Trophoblast cell (in vitro differentiated cells and primary cell): ENCODE measurements at regions not wholly inside any gene's neighbourhood (a gene's known extent, or its start where the extent isn't known, plus 50 kb on each side); places are given as distances from the start of the nearest gene placed in this dataset.

Experiments used
- DNase-seq, 2 donors: peaks; one replicate each; pipeline ENCODE4 v3.0.0-alpha.2; 2016
- H2AFZ ChIP-seq: 2 replicates; pipeline ENCODE4 v1.6.1; 2013; ENCODE audit warnings: low read length, moderate library complexity, mild to moderate bottlenecking; ENCODE audit not compliant: insufficient read depth, poor library complexity
- H2AK5ac ChIP-seq: 2 replicates; pipeline ENCODE4 v1.6.1; 2013; ENCODE audit warnings: mild to moderate bottlenecking, low read length
- H2BK120ac ChIP-seq: 2 replicates; pipeline ENCODE4 v1.6.1; 2013; ENCODE audit warnings: low read length, mild to moderate bottlenecking, moderate library complexity; ENCODE audit not compliant: insufficient read depth, poor library complexity
- H2BK12ac ChIP-seq: 2 replicates; pipeline ENCODE4 v1.6.1; 2013; ENCODE audit warnings: mild to moderate bottlenecking, low read length, moderate library complexity
- H2BK5ac ChIP-seq: 2 replicates; pipeline ENCODE4 v1.6.1; 2013; ENCODE audit warnings: low read length, low read depth, moderate library complexity, mild to moderate bottlenecking; ENCODE audit not compliant: poor library complexity
- H3K14ac ChIP-seq: 2 replicates; pipeline ENCODE4 v1.6.1; 2013; ENCODE audit warnings: mild to moderate bottlenecking, low read length
- H3K18ac ChIP-seq: 2 replicates; pipeline ENCODE4 v1.6.1; 2013; ENCODE audit warnings: mild to moderate bottlenecking, low read length
- H3K23ac ChIP-seq: 2 replicates; pipeline ENCODE4 v1.6.1; 2013; ENCODE audit warnings: low read length
- H3K27ac ChIP-seq: 2 replicates; pipeline ENCODE4 v1.5.1; 2013; ENCODE audit warnings: low read depth, mild to moderate bottlenecking, inconsistent platforms, low read length, moderate library complexity
- H3K27me3 ChIP-seq: 2 replicates; pipeline ENCODE4 v1.6.1; 2013; ENCODE audit warnings: inconsistent platforms, mild to moderate bottlenecking, low read length, moderate library complexity; ENCODE audit not compliant: insufficient read depth
- H3K36me3 ChIP-seq, 2 experiments: 1 replicate in 1 of 2; 2 replicates in 1 of 2; pipeline ENCODE4 v1.6.1; 2013; ENCODE audit warnings: low read length in 2 of 2, mild to moderate bottlenecking in 2 of 2, moderate library complexity in 1 of 2; ENCODE audit not compliant: insufficient read depth in 2 of 2, control insufficient read depth in 1 of 2
- H3K4ac ChIP-seq: 2 replicates; pipeline ENCODE4 v1.6.1; 2013; ENCODE audit warnings: low read depth, mild to moderate bottlenecking, low read length, moderate library complexity
- H3K4me1 ChIP-seq, 2 experiments: 1 replicate in 1 of 2; 2 replicates in 1 of 2; pipeline ENCODE4 v1.6.1; 2013; ENCODE audit warnings: low read length in 2 of 2, mild to moderate bottlenecking in 2 of 2, moderate library complexity in 1 of 2; ENCODE audit not compliant: insufficient read depth in 2 of 2, control insufficient read depth in 1 of 2
- H3K4me2 ChIP-seq: 2 replicates; pipeline ENCODE4 v1.6.1; 2013; ENCODE audit warnings: inconsistent platforms, mild to moderate bottlenecking, low read length, moderate library complexity
- H3K4me3 ChIP-seq: 2 replicates; pipeline ENCODE4 v1.5.1; 2013; ENCODE audit warnings: mild to moderate bottlenecking, low read depth, low read length, inconsistent platforms
- H3K79me1 ChIP-seq: one replicate; pipeline ENCODE4 v1.6.1; 2013; ENCODE audit warnings: low read length
- H3K79me2 ChIP-seq: 2 replicates; pipeline ENCODE4 v1.6.1; 2013; ENCODE audit warnings: low read length, mild to moderate bottlenecking; ENCODE audit not compliant: control insufficient read depth, insufficient read depth, poor library complexity
- H3K9ac ChIP-seq: 2 replicates; pipeline ENCODE4 v1.6.1; 2013; ENCODE audit warnings: mild to moderate bottlenecking, low read length
- H3K9me3 ChIP-seq: 2 replicates; pipeline ENCODE4 v1.6.1; 2013; ENCODE audit warnings: low read depth, mild to moderate bottlenecking, control low read depth, inconsistent platforms, low read length; ENCODE audit not compliant: insufficient read depth
- H4K12ac ChIP-seq: 2 replicates; pipeline ENCODE4 v1.6.1; 2013; ENCODE audit warnings: low read depth, mild to moderate bottlenecking, low read length, moderate library complexity
- H4K8ac ChIP-seq: 2 replicates; pipeline ENCODE4 v1.6.1; 2013; ENCODE audit warnings: low read depth, mild to moderate bottlenecking, low read length, moderate library complexity
- H4K91ac ChIP-seq: one replicate; pipeline ENCODE4 v1.6.1; 2013; ENCODE audit warnings: low read depth, mild to moderate bottlenecking, low read length, moderate library complexity
- WGBS: extraction: QIAGEN DNeasy Blood & Tissue Kit; methylation state at CpG from one replicate; pipeline ENCODE4 v1.1.7; 2013; ENCODE audit warnings: missing lambda C conversion rate; ENCODE audit not compliant: insufficient read length, insufficient coverage; ENCODE audit errors: extremely low coverage; 5-methylcytosine and 5-hydroxymethylcytosine counted together

DNA sequence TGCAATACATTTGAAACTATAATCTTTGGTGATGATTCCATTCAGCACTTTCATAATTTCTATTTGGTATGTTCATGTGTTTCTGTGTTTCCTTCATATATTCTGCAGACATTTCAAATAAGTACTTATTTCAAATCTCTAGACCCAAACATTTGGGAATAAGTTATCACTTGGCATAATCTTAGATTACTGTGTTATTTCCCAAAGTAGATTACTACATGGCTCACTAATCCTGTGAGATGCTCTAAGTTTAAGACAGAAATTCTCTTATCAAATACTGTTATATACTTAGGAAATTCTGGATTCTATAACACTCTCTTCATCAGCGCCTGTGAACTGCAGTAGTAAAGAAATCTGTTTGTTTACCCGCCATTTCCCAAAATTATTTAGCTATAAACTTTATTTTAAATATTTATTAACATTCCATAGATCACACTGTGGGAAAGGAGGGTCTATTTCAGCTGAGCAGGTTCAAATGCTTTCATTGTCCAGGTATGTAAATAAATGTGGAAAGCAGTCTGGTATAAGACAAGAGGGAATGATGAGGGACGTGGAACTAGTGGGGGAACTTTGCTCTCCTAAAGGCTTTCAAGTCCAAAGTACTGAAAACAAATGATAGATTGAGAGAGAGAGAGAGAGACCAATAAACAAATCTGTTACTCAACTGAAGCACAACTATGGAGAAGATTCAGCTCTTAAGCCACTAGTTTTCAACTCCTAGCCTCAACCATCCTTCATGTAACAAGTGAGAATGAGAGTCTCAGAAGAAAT lies 61.8 kb upstream of the TOM1L1 start:
- Histone ChIP-seq H3K4me1 (no peaks in the 10 kb centered on the region), H3K36me3 (no peaks in the 10 kb centered on the region), H2BK120ac (no peak overlapping the region), H3K79me2 (no peaks in the 10 kb centered on the region), H4K91ac (no peak overlapping the region), H3K9me3 (peaks cover 10% of the 10 kb centered on the region), H3K14ac (no peak overlapping the region), H2BK5ac (no peak overlapping the region), H2BK12ac (no peak overlapping the region), H3K4ac (no peak overlapping the region), H3K4me2 (no peak overlapping the region), H3K23ac (no peak overlapping the region), H3K9ac (no peak overlapping the region), H4K8ac (no peak overlapping the region), H2AK5ac (no peak overlapping the region), H4K12ac (no peak overlapping the region), H3K4me3 (no peak overlapping the region), H3K27me3 (no peaks in the 10 kb centered on the region), H3K27ac (no peak overlapping the region), H3K79me1 (no peaks in the 10 kb centered on the region), H2AFZ (no peak overlapping the region), H3K18ac (no peak overlapping the region)
- no CpG with 5 or more reads among the region's 3 CpGs for WGBS
- no peak for DNase-seq

DNA sequence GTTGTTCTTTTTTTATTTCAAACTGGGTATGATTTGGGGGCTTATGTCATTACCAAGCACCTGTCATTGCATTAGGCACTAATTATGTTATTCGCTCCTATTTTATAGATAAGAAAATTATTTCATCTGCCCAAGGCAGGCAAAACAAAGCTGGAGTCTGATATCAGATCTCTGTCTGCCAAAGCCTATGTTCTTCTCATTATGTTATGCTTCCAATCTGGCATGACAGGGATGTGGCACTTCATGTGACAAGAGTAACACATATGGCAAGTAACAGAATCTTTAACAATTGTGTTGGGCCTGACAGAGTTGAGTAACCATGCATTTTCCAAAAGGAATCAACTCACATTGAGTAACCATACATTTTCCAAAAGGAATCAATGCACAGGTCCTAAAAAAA lies 61.2 kb upstream of the TOM1L1 start:
- no peaks in the 10 kb centered on the region for H3K4me1 ChIP-seq
- H2BK5ac ChIP-seq: no peak overlapping the region
- H4K91ac ChIP-seq: no peak overlapping the region
- no peaks in the 10 kb centered on the region for H3K79me1 ChIP-seq
- H2AFZ ChIP-seq: no peak overlapping the region
- H2BK12ac ChIP-seq: no peak overlapping the region
- no peaks in the 10 kb centered on the region for H3K36me3 ChIP-seq
- no peak overlapping the region for H2AK5ac ChIP-seq
- no peak overlapping the region for H3K4ac ChIP-seq
- no peak overlapping the region for H3K23ac ChIP-seq
- WGBS: no CpG with 5 or more reads among the region's 1 CpG
- DNase-seq: no peak
- no peak overlapping the region for H3K4me2 ChIP-seq
- H3K27ac ChIP-seq: no peak overlapping the region
- no peak overlapping the region for H3K14ac ChIP-seq
- H3K79me2 ChIP-seq: no peaks in the 10 kb centered on the region
- H3K9ac ChIP-seq: no peak overlapping the region
- no peak overlapping the region for H3K4me3 ChIP-seq
- no peak overlapping the region for H4K8ac ChIP-seq
- no peak overlapping the region for H4K12ac ChIP-seq
- H3K9me3 ChIP-seq: peaks cover 10% of the 10 kb centered on the region
- H2BK120ac ChIP-seq: no peak overlapping the region
- no peak overlapping the region for H3K18ac ChIP-seq
- no peaks in the 10 kb centered on the region for H3K27me3 ChIP-seq

DNA sequence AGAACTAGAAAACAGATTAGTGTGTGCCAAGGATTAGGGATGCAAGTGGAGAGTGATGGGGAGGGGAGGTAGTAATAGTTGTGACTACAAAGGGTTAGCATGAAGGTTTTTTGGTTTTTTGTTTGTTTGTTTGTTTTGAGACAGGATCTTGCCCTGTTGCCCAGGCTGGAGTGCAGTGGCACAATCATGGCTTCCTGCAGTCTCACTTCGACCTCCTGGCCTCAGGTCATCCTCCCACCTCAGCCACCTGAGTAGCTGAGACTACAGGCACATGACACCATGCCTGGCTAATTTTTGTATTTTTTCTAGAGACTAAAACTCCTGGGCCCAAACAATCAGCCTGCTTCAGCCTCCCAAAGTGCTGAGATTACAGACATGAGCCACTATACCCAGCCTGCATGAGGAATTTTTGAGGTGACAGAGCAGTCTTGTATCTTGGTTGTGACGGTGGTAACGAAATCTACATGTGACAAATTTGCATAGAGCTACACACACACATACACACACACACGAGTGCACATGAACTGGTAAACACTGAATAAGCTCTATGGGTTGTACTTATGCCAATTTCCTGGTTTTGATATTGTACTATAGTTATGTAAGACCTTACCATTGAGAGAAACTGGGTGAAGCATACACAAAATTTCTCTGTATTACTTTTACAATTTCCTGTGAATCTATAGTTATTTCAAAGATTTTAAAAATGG lies 59.6 kb upstream of the TOM1L1 start:
- no peaks in the 10 kb centered on the region for H3K36me3 ChIP-seq

DNA sequence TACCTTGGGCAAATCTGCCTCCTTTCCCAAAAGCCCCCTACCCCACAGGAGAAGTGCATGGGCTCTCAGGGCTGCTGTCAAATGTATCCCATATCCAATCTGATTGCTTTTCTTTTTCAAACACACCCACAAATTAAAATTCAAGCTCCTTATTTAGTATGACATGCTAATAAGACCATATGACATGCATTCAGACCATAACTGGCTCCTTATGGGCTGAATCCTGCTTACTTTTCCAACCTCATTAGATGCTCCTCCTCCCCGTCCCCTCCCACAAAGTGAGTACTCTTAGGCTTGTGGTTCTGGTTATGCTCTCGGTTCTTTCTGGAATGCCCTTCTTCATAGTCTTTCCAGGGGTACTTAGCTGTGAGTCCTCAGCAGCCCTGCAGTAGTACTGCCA lies 59.0 kb upstream of the TOM1L1 start:
- H2BK120ac ChIP-seq: no peak overlapping the region
- H4K12ac ChIP-seq: no peak overlapping the region
- H3K79me2 ChIP-seq: no peaks in the 10 kb centered on the region
- no peak overlapping the region for H3K27ac ChIP-seq
- no peak overlapping the region for H2AFZ ChIP-seq
- no peak overlapping the region for H3K18ac ChIP-seq
- H3K4me1 ChIP-seq: no peaks in the 10 kb centered on the region
- H3K4ac ChIP-seq: no peak overlapping the region
- no peak overlapping the region for H2AK5ac ChIP-seq
- H3K4me2 ChIP-seq: no peak overlapping the region
- no peaks in the 10 kb centered on the region for H3K79me1 ChIP-seq
- no peak overlapping the region for H2BK12ac ChIP-seq
- H3K23ac ChIP-seq: no peak overlapping the region
- H2BK5ac ChIP-seq: no peak overlapping the region
- no peak overlapping the region for H3K14ac ChIP-seq
- H3K36me3 ChIP-seq: no peaks in the 10 kb centered on the region
- H3K27me3 ChIP-seq: no peaks in the 10 kb centered on the region
- DNase-seq: no peak
- no CpG with 5 or more reads among the region's 2 CpGs for WGBS
- H4K8ac ChIP-seq: no peak overlapping the region
- H3K9ac ChIP-seq: no peak overlapping the region
- no peak overlapping the region for H3K4me3 ChIP-seq
- peaks cover 3% of the 10 kb centered on the region for H3K9me3 ChIP-seq
- H4K91ac ChIP-seq: no peak overlapping the region

More for the DNA sequence above, 59.6 kb upstream of the TOM1L1 start:
- Histone ChIP-seq H3K4me2 (no peak overlapping the region), H4K12ac (no peak overlapping the region), H2BK120ac (no peak overlapping the region), H3K9ac (no peak overlapping the region), H3K23ac (no peak overlapping the region), H2BK12ac (no peak overlapping the region), H3K27ac (no peak overlapping the region), H3K79me2 (no peaks in the 10 kb centered on the region), H3K4me3 (no peak overlapping the region), H3K4me1 (no peaks in the 10 kb centered on the region), H3K27me3 (no peaks in the 10 kb centered on the region), H3K79me1 (no peaks in the 10 kb centered on the region), H2AK5ac (no peak overlapping the region), H3K18ac (no peak overlapping the region), H2BK5ac (no peak overlapping the region), H4K8ac (no peak overlapping the region), H2AFZ (no peak overlapping the region), H4K91ac (no peak overlapping the region), H3K14ac (no peak overlapping the region), H3K4ac (no peak overlapping the region), H3K9me3 (peaks cover 9% of the 10 kb centered on the region)
- DNase-seq: no peak
- WGBS: no CpG with 5 or more reads among the region's 4 CpGs
